ENCODE measurements at regions not wholly inside any gene's neighbourhood (a gene's known extent, or its start where the extent isn't known, plus 50 kb on each side); places are given as distances from the start of the nearest gene placed in this dataset.

GRCh38 chr4:124762956-124763355 is 50.4 kb upstream of the ANKRD50 start:
- no peaks in the 10 kb centered on the region for H3K36me3 ChIP-seq (ENCODE audit: control insufficient read depth in 3 of 3, insufficient read depth in 2 of 3, low read depth in 1 of 3, low read length in 3 of 3)
- no peak overlapping the region for H3K27ac ChIP-seq (ENCODE audit: low read depth in 1 of 3, low read length in 2 of 3)
- H3K4me3 ChIP-seq (ENCODE audit: low read depth in 1 of 3, low read length in 3 of 3) = no peak overlapping the region
- H3K4me1 ChIP-seq (ENCODE audit: control insufficient read depth in 3 of 3, insufficient read depth in 2 of 3, low read depth in 1 of 3, low read length in 2 of 3) = no peaks in the 10 kb centered on the region
- WGBS, 3 donors = 62 to 92% (median 89%) methylated on average over 1 of the region's 1 CpG
- H3K27me3 ChIP-seq (ENCODE audit: control insufficient read depth in 3 of 3, insufficient read depth in 3 of 3, low read length in 3 of 3) = no peaks in the 10 kb centered on the region
- DNase-seq (no peak), FAIRE-seq (no peak)
- H3K9me3 ChIP-seq (ENCODE audit: control insufficient read depth in 2 of 2, insufficient read depth in 1 of 2, low read depth in 1 of 2, low read length in 1 of 2) = no peaks in the 10 kb centered on the region

All from small intestine (tissue), 7 donors.